ENCODE measurements at regions not wholly inside any gene's neighbourhood (a gene's known extent, or its start where the extent isn't known, plus 50 kb on each side); places are given as distances from the start of the nearest gene placed in this dataset.
"Not testable (repeated sequence)": the region's sequence is repeated elsewhere in the genome, so short reads cannot be mapped to it uniquely, and the experiment has no call there.

DNA sequence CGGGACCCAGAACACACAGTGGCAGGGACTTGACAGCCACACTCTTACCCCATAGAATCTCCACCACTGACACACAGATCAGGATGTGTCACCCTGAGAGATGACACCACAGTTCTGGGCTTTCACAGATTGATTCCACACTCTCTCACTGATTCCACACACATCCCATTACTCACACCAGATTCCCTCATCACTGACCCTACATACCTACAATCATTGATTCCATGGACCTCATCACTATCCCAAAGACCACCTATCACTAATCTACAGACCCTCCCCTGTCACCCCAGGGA lies 57.6 kb upstream of the ZNF527 start:
- TF ChIP-seq, protein P1, sequence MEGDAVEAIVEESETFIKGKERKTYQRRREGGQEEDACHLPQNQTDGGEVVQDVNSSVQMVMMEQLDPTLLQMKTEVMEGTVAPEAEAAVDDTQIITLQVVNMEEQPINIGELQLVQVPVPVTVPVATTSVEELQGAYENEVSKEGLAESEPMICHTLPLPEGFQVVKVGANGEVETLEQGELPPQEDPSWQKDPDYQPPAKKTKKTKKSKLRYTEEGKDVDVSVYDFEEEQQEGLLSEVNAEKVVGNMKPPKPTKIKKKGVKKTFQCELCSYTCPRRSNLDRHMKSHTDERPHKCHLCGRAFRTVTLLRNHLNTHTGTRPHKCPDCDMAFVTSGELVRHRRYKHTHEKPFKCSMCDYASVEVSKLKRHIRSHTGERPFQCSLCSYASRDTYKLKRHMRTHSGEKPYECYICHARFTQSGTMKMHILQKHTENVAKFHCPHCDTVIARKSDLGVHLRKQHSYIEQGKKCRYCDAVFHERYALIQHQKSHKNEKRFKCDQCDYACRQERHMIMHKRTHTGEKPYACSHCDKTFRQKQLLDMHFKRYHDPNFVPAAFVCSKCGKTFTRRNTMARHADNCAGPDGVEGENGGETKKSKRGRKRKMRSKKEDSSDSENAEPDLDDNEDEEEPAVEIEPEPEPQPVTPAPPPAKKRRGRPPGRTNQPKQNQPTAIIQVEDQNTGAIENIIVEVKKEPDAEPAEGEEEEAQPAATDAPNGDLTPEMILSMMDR (conservative IDR thresholded peaks at IDR 0.05; ENCODE audit: low read depth), result no peak
- DNase-seq (ENCODE audit: low spot score), result no peak
- ChIA-PET CTCF (no interaction called here), POLR2A (ENCODE audit: low non-redundant PET) (no interaction called here)
- H3K27ac ChIP-seq, result no peak overlapping the region

DNA sequence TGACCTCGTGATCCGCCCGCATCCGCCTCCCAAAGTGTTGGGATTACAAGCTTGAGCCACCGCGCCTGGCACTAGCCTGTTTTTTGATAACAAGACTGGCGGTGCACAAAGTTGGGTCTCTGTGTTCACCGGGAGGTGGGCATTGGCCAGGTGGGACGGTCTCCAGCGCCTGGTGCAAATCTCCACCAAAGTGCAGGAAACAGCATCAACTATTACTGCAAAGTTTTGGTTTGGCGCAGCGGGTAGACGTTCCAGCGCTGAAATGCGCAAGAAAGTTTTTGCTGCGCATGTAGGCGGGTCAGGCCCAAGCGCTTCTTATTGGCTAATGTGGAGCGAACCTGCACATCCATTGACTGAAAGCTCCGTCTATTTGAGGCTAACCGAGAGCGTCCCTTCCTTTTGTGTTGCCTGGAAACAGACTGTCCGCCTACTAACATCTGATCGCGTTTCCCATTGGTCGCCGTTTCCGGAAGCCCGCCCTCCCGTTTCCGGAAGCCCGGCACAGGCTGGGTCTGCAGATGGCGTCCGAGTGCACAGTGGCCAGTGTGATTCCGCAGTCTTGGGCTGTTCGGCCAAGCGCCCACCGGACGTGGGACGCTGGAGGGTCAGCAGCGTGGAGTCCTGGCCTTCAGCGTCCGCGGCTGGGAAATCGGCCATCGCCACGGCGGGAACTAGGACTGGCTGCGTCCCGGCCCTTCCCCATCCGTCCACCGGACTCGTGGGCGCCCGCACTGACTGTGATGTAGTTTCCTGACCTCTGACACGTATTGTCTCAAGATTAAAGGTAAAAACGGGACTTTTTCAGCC lies 53.3 kb upstream of the ZNF527 start:
- POLR2A ChIA-PET (ENCODE audit: low non-redundant PET), result interaction anchor here (0.5 kb wide), 1 partner anchor 1183 kb away, joined by 4 read pairs; no protein-coding TSS in a partner anchor
- TF ChIP-seq, protein P1 (conservative IDR thresholded peaks at IDR 0.05; ENCODE audit: low read depth), result peak; percentile 43
- CTCF ChIA-PET, result no interaction called here
- peak overlapping the region; percentile 84 for H3K27ac ChIP-seq
- peak; percentile 92 for DNase-seq (ENCODE audit: low spot score)

DNA sequence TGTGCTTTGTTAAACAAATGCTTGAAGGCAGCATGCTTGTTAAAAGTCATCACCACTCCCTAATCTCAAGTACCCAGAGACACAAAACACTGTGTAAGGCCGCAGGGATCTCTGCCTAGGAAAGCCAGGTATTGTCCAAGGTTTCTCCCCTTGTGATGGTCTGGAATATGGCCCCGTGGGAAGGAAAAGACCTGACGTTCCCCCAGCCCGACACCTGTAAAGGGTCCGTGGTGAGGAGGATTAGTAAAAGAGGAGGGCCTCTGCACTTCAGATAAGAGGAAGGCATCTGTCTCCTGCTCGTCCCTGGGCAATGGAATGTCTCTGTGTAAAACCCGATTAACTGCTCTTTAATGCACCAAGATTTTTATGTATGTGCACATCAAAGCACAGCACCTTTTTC lies 49.9 kb upstream of the ZNF527 start:
- CTCF ChIA-PET; DNase-seq (ENCODE audit: low spot score); POLR2A ChIA-PET (ENCODE audit: low non-redundant PET); H3K27ac ChIP-seq: not testable (repeated sequence)
